OCI-LY1 (cell line): ENCODE measurements at regions not wholly inside any gene's neighbourhood (a gene's known extent, or its start where the extent isn't known, plus 50 kb on each side); places are given as distances from the start of the nearest gene placed in this dataset.

Experiments used
- CTCF ChIP-seq: fragments of 200-600 bp; sonication (generic), shearing (Covaris generic); IDR thresholded peaks from 2 replicates; pipeline ENCODE4 v1.5.1; 2017; ENCODE audit warnings: mild to moderate bottlenecking, antibody characterized with exemption, low read length, moderate library complexity, mixed read lengths
- EZH2 ChIP-seq: fragments of 200-600 bp; sonication (generic), shearing (Covaris generic); IDR thresholded peaks from 2 replicates; pipeline ENCODE4 v1.8.0; 2017; ENCODE audit warnings: borderline replicate concordance, mixed run types, mild to moderate bottlenecking, antibody characterized with exemption, low read length, moderate library complexity, mixed read lengths

GRCh38 chr13:26500618-26501320 lies 56.7 kb upstream of the WASF3 start:
- TF ChIP-seq CTCF, result no peak
- no peak for TF ChIP-seq EZH2
